MM.1S (cell line): ENCODE measurements at regions not wholly inside any gene's neighbourhood (a gene's known extent, or its start where the extent isn't known, plus 50 kb on each side); places are given as distances from the start of the nearest gene placed in this dataset.

Experiments
- EZH2 ChIP-seq: fragments of 300-600 bp; sonication (generic); optimal IDR thresholded peaks from 2 replicates; pipeline ENCODE3; 2017; ENCODE audit warnings: low read depth, mild to moderate bottlenecking, antibody characterized with exemption, low read length, mixed read lengths
- EZH2phosphoT487 ChIP-seq: fragments of 300-600 bp; sonication (generic); IDR thresholded peaks from 2 replicates; pipeline ENCODE4 v1.6.1; 2018; ENCODE audit warnings: antibody characterized with exemption, low read length
- TF ChIP-seq, protein P1 (sequence below): fragments of 300-600 bp; sonication (generic); IDR thresholded peaks from 2 replicates; pipeline ENCODE4 v1.5.1; 2016; ENCODE audit warnings: antibody characterized with exemption, low read length, mixed read lengths

DNA sequence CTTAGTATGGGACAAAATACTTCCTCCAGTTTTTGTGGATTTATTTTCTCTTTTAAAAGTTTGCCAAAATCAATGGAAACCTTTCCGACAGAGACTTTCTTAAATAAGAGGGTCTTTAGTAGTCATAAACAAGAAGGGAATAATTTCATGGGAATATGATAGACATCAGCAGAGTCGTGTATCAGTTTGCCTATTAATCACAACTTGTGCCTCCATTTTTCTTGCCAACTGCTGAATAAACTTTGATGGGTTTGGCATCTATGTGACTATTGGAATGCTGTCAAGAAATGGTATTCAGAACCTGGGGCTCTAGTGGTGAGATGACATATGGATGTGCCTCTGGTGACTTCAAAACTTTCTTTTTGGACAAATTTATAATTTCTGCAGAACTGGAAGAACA, 1668.2 kb downstream of the MAT2B start:
- TF ChIP-seq, protein P1, sequence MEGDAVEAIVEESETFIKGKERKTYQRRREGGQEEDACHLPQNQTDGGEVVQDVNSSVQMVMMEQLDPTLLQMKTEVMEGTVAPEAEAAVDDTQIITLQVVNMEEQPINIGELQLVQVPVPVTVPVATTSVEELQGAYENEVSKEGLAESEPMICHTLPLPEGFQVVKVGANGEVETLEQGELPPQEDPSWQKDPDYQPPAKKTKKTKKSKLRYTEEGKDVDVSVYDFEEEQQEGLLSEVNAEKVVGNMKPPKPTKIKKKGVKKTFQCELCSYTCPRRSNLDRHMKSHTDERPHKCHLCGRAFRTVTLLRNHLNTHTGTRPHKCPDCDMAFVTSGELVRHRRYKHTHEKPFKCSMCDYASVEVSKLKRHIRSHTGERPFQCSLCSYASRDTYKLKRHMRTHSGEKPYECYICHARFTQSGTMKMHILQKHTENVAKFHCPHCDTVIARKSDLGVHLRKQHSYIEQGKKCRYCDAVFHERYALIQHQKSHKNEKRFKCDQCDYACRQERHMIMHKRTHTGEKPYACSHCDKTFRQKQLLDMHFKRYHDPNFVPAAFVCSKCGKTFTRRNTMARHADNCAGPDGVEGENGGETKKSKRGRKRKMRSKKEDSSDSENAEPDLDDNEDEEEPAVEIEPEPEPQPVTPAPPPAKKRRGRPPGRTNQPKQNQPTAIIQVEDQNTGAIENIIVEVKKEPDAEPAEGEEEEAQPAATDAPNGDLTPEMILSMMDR: no peak
- no peak for TF ChIP-seq EZH2
- no peak for TF ChIP-seq EZH2phosphoT487
